SJCRH30 (cell line): ENCODE measurements at regions not wholly inside any gene's neighbourhood (a gene's known extent, or its start where the extent isn't known, plus 50 kb on each side); places are given as distances from the start of the nearest gene placed in this dataset.

Experiments
- DNase-seq, 2 experiments: peaks; one replicate each; pipeline ENCODE4 v3.0.0-alpha.2; 2015 to 2020
- H3K27ac ChIP-seq: fragments of 250-450 bp; sonication (Bioruptor Pico); 2 replicates; pipeline ENCODE4 v1.5.1; 2020; ENCODE audit warnings: mild to moderate bottlenecking, moderate library complexity
- H3K27me3 ChIP-seq: fragments of 250-450 bp; sonication (Bioruptor Pico); 2 replicates; pipeline ENCODE4 v1.5.1; 2020; ENCODE audit warnings: mild to moderate bottlenecking, moderate library complexity
- H3K36me3 ChIP-seq: fragments of 250-450 bp; sonication (Bioruptor Pico); 2 replicates; pipeline ENCODE4 v1.5.1; 2020; ENCODE audit warnings: mild to moderate bottlenecking, moderate library complexity
- H3K4me1 ChIP-seq: fragments of 250-450 bp; sonication (Bioruptor Pico); 2 replicates; pipeline ENCODE4 v1.5.1; 2020; ENCODE audit warnings: mild to moderate bottlenecking, moderate library complexity
- H3K4me3 ChIP-seq: fragments of 250-450 bp; sonication (Bioruptor Pico); 2 replicates; pipeline ENCODE4 v1.5.1; 2020; ENCODE audit warnings: mild to moderate bottlenecking, moderate library complexity
- H3K9me3 ChIP-seq: fragments of 250-450 bp; sonication (Bioruptor Pico); replicated peaks from 2 replicates; pipeline ENCODE4 v1.5.1; 2020; ENCODE audit warnings: mild to moderate bottlenecking, moderate library complexity

DNA sequence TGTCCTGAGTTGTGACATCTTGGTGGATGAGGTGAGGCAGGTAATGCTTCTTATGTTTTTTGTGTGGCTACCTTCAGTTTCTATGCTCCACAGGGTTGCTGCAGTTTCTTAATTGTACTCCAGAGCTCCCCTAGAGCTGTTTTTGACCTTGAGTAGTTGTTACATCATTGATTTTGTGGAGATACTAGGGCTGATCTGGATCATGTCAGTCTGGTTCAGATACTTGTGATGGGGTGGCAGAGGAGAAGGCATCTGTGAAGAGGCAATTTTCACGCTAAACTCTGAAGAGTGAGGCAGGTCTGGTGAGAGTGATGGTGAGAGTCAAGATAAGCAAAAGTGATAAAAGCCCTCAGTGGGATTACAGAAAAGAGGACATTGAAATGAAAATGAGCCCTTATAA, 1180.2 kb downstream of the RAPGEF2 start:
- no peaks in the 10 kb centered on the region for H3K4me1 ChIP-seq

DNA sequence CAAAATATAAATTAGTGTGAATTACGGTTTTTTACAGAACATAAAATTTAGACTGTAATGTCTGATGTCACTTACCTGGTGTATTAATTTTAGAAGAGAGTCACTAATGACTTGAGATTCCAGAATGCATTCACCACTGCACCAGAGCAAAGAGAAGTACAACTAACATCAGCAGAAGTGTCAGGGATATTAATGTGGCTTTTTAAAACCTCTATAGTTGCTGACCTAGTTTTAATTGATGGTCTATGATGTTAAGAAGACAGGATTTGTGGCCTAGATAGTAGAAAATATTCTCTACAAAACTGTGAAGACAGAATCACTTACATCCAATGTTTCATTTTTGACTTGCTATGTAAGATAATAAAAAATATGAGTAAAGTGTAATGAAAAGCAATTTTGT, 1181.6 kb downstream of the RAPGEF2 start:
- H3K9me3 ChIP-seq, result no peaks in the 10 kb centered on the region
- no peaks in the 10 kb centered on the region for H3K4me1 ChIP-seq
- no peaks in the 10 kb centered on the region for H3K27me3 ChIP-seq
- no peaks in the 10 kb centered on the region for H3K36me3 ChIP-seq
- no peak overlapping the region for H3K4me3 ChIP-seq
- DNase-seq, result no peak
- H3K27ac ChIP-seq, result no peak overlapping the region

More for the DNA sequence above, 1180.2 kb downstream of the RAPGEF2 start:
- Histone ChIP-seq H3K27me3 (no peaks in the 10 kb centered on the region), H3K9me3 (no peaks in the 10 kb centered on the region), H3K27ac (no peak overlapping the region), H3K36me3 (no peaks in the 10 kb centered on the region), H3K4me3 (no peak overlapping the region)
- no peak for DNase-seq

DNA sequence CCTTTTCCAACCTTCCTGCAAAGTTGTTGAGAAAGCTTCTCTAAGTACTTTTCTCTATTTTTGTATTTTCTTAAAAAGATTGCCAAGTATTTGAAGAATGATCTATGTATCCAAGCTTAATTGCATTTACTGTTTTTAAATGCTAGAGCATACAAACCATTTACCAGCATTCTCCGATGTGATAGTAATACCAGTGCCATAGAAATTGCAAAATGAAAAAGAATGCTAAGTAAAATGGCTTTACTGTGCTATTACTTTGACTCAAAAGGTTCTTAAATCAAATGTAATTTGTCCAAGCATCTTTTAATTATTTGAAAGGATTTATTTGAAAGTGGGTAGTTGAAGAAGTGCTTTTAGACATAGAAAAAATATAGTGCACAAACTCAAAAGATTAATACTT, 1183.2 kb downstream of the RAPGEF2 start:
- H3K36me3 ChIP-seq, result no peaks in the 10 kb centered on the region

DNA sequence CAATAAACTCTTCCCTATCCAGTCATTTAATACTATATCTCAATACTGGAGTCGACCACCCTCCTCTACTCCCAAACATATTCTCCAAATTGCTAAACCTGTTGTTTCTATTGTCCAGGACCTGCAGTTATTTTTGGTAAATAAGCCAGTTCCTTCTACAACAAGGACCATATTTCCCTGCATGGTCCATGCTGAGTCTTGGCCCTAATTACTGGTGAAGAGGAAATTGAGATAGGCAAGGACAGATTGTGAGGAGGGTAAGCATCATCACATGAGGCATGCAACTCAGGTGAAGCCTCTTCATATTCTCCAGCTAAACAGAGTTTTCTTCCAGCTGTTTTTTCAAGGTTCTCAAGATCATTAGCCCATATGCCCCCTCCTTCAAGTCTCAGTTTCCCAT, 1193.6 kb downstream of the RAPGEF2 start:
- Histone ChIP-seq H3K27ac (no peak overlapping the region), H3K27me3 (no peaks in the 10 kb centered on the region), H3K36me3 (no peaks in the 10 kb centered on the region), H3K4me1 (no peaks in the 10 kb centered on the region), H3K4me3 (no peak overlapping the region), H3K9me3 (no peaks in the 10 kb centered on the region)
- DNase-seq, result no peak

More for the DNA sequence above, 1183.2 kb downstream of the RAPGEF2 start:
- no peaks in the 10 kb centered on the region for H3K4me1 ChIP-seq
- H3K27me3 ChIP-seq, result no peaks in the 10 kb centered on the region
- H3K4me3 ChIP-seq, result no peak overlapping the region
- H3K27ac ChIP-seq, result no peak overlapping the region
- no peak for DNase-seq
- H3K9me3 ChIP-seq, result no peaks in the 10 kb centered on the region

DNA sequence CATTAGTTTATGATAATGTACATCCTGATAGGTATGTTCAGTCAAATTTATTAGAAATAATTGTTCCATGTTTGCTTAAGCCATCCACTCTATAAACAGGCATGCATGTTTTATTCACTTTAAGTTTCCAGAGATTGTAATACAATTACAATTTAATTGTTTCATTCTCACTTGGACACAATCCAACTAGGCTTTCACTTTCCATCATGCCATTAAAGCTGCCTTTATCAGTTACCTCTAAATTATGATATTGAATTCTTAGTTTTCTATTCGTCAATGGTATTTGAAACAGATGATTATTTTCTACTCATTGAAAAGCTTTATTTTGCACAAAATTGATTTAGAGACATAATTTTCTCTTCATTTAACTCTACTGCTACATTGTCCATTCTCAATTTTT, 1196.3 kb downstream of the RAPGEF2 start:
- no peak overlapping the region for H3K4me3 ChIP-seq
- H3K36me3 ChIP-seq, result no peaks in the 10 kb centered on the region
- no peak for DNase-seq
- no peaks in the 10 kb centered on the region for H3K27me3 ChIP-seq
- no peak overlapping the region for H3K27ac ChIP-seq
- no peaks in the 10 kb centered on the region for H3K4me1 ChIP-seq
- H3K9me3 ChIP-seq, result no peaks in the 10 kb centered on the region

DNA sequence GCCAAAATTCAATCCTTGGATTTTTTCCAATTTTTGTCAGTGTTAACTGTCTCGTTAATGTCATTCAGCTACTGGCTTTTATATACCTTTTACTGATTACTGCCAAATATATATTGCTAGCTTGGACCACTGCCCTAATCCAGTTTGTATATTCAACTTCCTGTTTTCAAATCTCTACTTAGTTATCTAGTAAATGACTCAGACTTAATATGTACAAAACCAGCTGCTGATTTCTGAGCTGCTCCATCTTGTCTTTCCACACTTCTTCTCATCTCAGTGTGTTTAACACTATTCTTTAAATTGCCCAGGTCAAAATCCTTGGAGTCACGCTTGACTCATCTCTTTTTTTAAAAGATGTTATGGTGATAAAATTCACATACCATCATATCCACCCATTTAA, 1196.7 kb downstream of the RAPGEF2 start:
- Histone ChIP-seq H3K27ac (no peak overlapping the region), H3K36me3 (no peaks in the 10 kb centered on the region), H3K4me3 (no peak overlapping the region), H3K27me3 (no peaks in the 10 kb centered on the region), H3K9me3 (no peaks in the 10 kb centered on the region), H3K4me1 (no peaks in the 10 kb centered on the region)
- DNase-seq, result no peak

DNA sequence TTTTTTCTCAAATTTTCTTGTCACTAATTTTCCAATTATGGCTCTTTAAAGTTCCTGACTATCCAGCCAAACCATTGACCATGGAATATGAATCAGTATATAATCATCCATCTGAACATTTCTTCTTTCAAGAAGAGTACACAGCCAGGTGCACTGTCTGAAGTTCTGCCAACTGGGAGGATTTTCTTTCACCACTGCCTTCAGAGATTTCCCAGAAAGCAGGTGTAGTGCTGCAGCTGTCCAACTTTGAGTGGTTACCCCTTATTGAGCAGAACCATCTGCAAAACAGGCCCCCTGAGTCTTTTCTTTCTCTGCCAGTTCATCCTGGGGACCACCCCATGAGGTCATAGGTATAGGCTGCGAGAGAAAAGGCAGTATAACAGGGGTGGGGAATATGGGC, 1213.2 kb downstream of the RAPGEF2 start:
- H3K27me3 ChIP-seq, result no peaks in the 10 kb centered on the region
- no peak overlapping the region for H3K4me3 ChIP-seq
- H3K9me3 ChIP-seq, result no peaks in the 10 kb centered on the region
- H3K4me1 ChIP-seq, result no peaks in the 10 kb centered on the region
- peak; percentile 3 to 44 for DNase-seq
- H3K27ac ChIP-seq, result no peak overlapping the region
- no peaks in the 10 kb centered on the region for H3K36me3 ChIP-seq

DNA sequence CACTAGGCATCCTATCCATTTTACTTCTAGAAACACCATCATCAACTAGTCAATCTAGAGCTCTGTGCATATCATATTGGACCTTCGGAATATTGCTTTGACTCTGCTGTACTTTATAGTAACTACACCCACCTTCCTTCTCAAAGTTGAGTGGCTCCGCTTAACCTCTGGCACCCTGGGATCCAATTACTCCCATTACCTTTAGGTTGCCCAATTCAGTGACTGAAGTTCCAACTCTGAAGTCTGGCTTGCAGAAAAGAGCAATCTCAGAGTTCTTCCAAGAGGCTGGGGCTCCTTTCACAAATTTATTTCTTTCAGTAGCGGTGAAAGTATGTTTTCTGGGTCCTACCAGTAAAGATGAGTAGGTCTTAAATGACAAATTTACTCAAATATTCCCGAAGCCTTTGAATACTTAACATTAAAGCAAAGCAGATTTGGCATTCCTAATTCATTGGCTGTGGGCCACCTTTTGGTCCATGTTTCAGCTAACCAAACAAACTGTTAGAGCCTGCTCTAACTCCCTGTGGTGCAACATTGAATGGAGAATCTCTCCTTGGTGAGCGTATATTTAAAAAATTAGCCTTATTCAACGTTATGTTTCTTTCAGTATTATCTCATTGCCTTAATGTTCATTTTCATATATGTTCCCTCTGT, 1215.8 kb downstream of the RAPGEF2 start:
- Histone ChIP-seq H3K36me3 (no peaks in the 10 kb centered on the region), H3K4me1 (no peaks in the 10 kb centered on the region), H3K9me3 (no peaks in the 10 kb centered on the region), H3K27me3 (no peaks in the 10 kb centered on the region), H3K4me3 (no peak overlapping the region), H3K27ac (no peak overlapping the region)
- no peak for DNase-seq

DNA sequence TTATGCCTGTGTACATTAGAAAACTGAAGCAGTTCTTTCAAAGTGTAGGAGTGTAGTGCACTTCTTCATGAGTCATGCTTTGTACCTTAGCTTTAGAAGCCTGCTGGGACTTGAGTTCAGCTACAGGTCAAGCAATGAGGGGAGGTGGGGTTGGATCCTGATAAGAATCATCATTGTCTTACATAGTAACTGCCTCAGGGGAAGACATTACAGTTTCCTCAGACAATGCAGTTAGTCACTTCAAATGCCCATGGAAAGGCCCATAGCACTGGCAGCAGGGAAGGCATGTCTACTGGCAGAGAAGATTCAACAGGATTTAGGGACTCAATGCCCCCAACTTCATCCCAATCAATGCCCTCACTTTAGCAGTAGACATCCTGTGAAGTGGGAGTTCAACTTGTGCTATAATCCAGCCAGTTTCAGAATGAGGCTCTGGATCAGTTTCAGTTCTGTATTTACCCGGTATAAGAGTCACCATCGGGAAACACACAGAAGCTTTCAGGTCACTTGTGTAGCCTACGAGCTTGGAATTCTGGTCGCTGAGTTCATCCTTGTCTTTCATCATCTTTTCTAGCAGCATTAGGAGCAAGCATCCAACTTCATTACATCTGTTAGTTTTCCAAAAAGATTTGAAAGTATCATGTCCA, 1216.5 kb downstream of the RAPGEF2 start:
- H3K9me3 ChIP-seq, result no peaks in the 10 kb centered on the region
- H3K4me3 ChIP-seq, result no peak overlapping the region
- peak; percentile 1 to 20 for DNase-seq
- H3K4me1 ChIP-seq, result no peaks in the 10 kb centered on the region
- H3K27ac ChIP-seq, result no peak overlapping the region
- no peaks in the 10 kb centered on the region for H3K27me3 ChIP-seq
- no peaks in the 10 kb centered on the region for H3K36me3 ChIP-seq

DNA sequence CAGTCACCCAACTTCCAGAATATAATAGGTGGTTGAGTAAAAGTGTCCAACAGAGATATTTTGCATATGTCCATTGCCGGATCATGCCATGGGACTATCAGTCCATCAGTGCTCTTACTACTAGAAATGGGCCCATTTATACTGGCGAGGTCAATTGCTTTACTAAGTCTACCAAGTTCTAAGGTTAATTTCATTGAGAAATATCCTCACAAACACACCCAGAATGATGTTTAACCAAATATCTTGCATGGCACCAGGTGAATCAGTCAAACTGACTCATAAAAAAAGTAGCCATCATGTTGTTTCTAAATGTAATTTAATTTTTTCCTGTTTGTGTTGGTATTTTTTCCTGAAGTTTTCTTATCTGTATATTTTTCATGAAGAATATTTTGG, 1217.0 kb downstream of the RAPGEF2 start:
- Histone ChIP-seq H3K4me3 (no peak overlapping the region), H3K4me1 (no peaks in the 10 kb centered on the region), H3K27ac (no peak overlapping the region), H3K9me3 (no peaks in the 10 kb centered on the region), H3K27me3 (no peaks in the 10 kb centered on the region), H3K36me3 (no peaks in the 10 kb centered on the region)
- no peak for DNase-seq

DNA sequence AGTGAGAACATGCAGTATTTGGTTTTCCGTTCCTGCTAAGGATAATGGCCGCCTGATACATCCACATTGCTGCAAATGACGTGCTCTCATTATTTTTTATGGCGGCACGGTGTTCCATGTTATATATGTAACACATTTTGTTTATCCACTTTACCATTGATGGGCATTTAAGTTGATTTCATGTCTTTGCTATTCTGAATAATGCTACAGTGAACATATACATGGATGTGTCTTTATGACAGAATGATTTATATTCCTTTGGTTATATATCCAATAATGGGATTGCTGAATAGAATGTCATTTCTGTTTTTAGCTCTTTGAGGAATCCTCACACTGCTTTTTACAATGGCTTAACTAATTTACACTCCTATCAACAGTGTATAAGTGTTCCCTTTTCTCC, 1223.2 kb downstream of the RAPGEF2 start:
- Histone ChIP-seq H3K9me3 (no peaks in the 10 kb centered on the region), H3K4me1 (no peaks in the 10 kb centered on the region), H3K4me3 (no peak overlapping the region), H3K27me3 (no peaks in the 10 kb centered on the region), H3K27ac (no peak overlapping the region), H3K36me3 (no peaks in the 10 kb centered on the region)
- no peak for DNase-seq

DNA sequence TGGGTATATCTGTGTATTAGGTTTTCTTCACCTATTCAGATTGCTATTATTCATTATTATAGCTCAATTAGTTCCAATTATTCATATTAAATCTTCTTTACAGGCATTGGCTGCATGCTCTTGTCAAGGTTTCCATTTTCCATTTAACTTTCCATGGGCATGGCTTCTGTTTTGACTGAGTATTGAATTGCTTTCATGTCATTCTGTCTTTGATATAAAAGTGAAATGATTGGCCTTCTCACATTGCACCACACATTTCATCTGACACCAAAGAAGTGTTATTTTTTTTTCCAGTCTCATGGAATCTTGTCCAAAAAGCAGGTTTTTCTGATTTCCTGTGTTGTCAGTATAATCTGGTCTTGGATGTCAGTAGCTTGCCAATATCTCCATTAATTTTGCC, 1244.3 kb downstream of the RAPGEF2 start:
- no peaks in the 10 kb centered on the region for H3K4me1 ChIP-seq
- no peak overlapping the region for H3K27ac ChIP-seq
- H3K27me3 ChIP-seq, result no peaks in the 10 kb centered on the region
- DNase-seq, result no peak
- no peaks in the 10 kb centered on the region for H3K9me3 ChIP-seq
- no peaks in the 10 kb centered on the region for H3K36me3 ChIP-seq
- no peak overlapping the region for H3K4me3 ChIP-seq

DNA sequence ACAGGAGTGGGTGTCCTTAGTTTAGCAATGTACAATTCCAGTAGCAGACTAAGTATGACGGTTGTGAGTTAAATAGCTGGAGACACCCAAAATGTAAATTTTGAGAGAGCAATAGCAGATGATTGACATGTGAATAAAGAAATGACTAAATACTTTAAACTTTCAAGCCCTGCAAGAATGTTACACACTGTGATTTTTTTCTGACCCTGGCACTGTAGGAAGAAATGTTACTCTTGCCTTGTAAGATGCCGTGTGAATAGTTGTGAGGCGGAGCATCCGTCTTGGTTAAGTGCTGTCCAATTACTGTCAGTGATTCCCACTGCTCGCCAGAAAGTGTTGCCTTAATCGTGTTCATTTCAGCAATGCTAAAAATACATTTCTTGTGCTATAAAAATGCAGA, 1248.1 kb downstream of the RAPGEF2 start:
- no peaks in the 10 kb centered on the region for H3K9me3 ChIP-seq
- no peak for DNase-seq
- H3K27me3 ChIP-seq, result no peaks in the 10 kb centered on the region
- no peaks in the 10 kb centered on the region for H3K36me3 ChIP-seq
- H3K27ac ChIP-seq, result no peak overlapping the region
- peaks cover 4% of the 10 kb centered on the region; the same call in 1 of the 2 replicates for H3K4me1 ChIP-seq
- H3K4me3 ChIP-seq, result no peak overlapping the region

DNA sequence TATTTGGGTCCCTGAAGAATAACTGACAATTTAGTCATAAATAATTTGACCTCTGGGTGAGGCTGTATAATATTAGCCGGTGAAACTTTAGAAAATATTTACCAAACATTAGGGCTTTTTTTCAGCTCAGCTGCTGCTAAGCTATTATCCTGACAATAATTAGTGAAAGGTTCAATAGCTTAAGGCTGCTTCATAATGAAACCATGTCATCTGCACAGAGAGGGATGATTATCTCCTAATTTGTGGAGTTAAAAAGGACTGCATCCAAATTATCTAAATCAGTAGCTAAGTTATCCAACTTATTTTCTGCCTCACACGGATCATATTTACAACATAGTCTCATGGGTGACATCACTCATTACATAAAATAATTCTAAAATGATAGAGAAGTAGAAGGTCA, 1249.8 kb downstream of the RAPGEF2 start:
- Histone ChIP-seq H3K9me3 (no peaks in the 10 kb centered on the region), H3K4me3 (no peak overlapping the region), H3K36me3 (no peaks in the 10 kb centered on the region), H3K27ac (peak overlapping the region; percentile 56), H3K27me3 (no peaks in the 10 kb centered on the region), H3K4me1 (peaks cover 4% of the 10 kb centered on the region; the same call in 1 of the 2 replicates)
- DNase-seq, result no peak

DNA sequence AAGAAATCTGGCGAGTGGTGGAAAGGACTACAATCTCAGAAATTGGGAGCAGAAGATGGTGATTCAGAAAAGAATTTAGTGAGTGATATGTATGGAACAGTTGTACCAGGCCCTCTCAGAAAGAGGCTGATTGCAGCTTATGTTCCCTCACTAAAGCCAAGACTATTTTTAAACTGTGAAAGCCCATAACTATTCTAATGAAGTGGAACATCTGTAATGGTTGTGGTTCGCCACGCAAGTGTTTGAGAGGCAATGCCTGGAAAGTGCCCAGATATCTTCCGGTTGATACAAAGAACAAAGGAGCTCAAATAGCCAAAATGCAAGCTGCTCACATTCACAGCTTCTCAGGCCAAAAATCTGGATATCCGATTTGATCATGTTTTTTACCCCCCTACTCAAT, 1250.7 kb downstream of the RAPGEF2 start:
- no peaks in the 10 kb centered on the region for H3K9me3 ChIP-seq
- H3K27me3 ChIP-seq, result no peaks in the 10 kb centered on the region
- no peaks in the 10 kb centered on the region for H3K36me3 ChIP-seq
- peaks cover 4% of the 10 kb centered on the region; the same call in 1 of the 2 replicates for H3K4me1 ChIP-seq
- peak overlapping the region; percentile 56 for H3K27ac ChIP-seq
- H3K4me3 ChIP-seq, result no peak overlapping the region
- DNase-seq, result peak; percentile 25 to 64

DNA sequence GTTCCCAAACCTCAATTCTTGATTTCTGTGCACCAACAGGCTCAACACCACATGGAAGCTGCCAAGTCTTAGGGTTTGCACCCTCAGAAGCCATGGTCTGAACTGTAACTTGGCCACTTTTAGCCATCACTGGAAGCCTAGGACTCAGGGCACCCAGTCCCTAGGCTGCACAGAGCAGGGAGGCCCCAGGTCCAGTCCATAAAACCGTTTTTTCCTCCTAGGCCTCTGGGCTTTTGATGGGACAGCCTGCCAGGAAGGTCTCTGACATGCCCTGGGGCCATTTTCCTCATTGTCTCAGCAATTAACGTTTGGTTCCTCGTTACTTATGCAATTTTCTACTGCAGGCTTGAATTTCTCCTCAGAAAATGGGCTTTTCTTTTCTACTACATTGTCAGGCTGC, 1259.6 kb downstream of the RAPGEF2 start:
- H3K27me3 ChIP-seq, result no peaks in the 10 kb centered on the region
- H3K4me3 ChIP-seq, result no peak overlapping the region
- no peak for DNase-seq
- no peak overlapping the region for H3K27ac ChIP-seq
- H3K36me3 ChIP-seq, result no peaks in the 10 kb centered on the region
- H3K4me1 ChIP-seq, result no peaks in the 10 kb centered on the region
- no peaks in the 10 kb centered on the region for H3K9me3 ChIP-seq
